ENCODE measurements at regions not wholly inside any gene's neighbourhood (a gene's known extent, or its start where the extent isn't known, plus 50 kb on each side); places are given as distances from the start of the nearest gene placed in this dataset.

DNA sequence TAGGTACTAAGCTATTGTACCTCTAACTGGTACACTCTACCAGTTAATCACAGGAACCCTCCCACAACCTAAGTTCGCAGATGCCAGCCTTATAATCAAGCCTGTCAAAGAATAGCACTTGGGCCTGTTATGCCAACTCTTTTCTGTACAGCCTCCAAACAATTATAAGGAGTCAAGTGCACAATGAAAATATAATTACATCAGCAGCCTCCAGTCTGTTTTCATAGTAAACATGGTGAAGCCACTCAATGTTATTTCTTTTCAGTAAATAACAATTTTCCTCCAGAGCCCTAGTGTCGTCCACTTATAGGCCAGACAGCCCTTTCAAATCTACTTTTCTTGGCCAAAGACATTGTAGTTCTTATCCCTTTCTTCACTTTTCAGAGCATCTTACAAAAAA, 82.7 kb upstream of the CARMIL1 start:
- no peak for DNase-seq (ENCODE audit: insufficient read length, low spot score, missing footprints)
- Histone ChIP-seq H4K20me1 (ENCODE audit: insufficient read depth, low read length) (no peaks in the 10 kb centered on the region), H3K79me2 (ENCODE audit: insufficient read depth, low read length) (no peaks in the 10 kb centered on the region), H2AFZ (ENCODE audit: low read length) (no peak overlapping the region), H3K36me3 (ENCODE audit: insufficient read depth, low read length) (no peaks in the 10 kb centered on the region), H3K4me1 (ENCODE audit: insufficient read depth, low read length) (peaks cover 33% of the 10 kb centered on the region), H3K9me3 (ENCODE audit: low read depth, low read length) (no peaks in the 10 kb centered on the region), H3K4me3 (ENCODE audit: insufficient read depth, low read length) (no peak overlapping the region), H3K4me2 (ENCODE audit: insufficient read depth, low read length) (no peak overlapping the region), H3K27ac (ENCODE audit: low read depth, low read length) (no peak overlapping the region), H3K27me3 (ENCODE audit: insufficient read depth, low read length) (no peaks in the 10 kb centered on the region)
- no peak for TF ChIP-seq CTCF (IDR thresholded peaks at IDR 0.05; ENCODE audit: extremely low read depth, low read depth, low read length)

DNA sequence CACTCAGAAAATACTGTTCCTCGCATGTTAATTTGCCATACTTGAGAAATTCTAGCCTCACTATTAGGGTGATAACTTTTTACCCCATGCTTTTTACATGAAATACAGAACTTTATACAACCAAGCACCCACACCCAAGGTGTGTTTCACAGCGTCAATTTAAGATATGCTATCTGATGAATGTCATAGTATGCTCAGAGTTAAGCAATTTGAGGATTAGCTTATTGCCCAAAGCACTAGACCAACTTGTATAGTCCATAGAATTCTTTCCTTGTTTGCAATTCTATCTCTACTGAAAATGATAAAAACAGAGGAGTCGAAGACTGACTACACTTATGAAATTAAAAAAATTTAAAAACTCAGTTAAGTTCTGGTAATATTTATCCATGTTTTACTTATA, 82.1 kb upstream of the CARMIL1 start:
- H3K36me3 ChIP-seq (ENCODE audit: insufficient read depth, low read length) = no peaks in the 10 kb centered on the region
- H2AFZ ChIP-seq (ENCODE audit: low read length) = no peak overlapping the region
- TF ChIP-seq CTCF (IDR thresholded peaks at IDR 0.05; ENCODE audit: extremely low read depth, low read depth, low read length) = no peak
- peaks cover 32% of the 10 kb centered on the region for H3K4me1 ChIP-seq (ENCODE audit: insufficient read depth, low read length)
- no peaks in the 10 kb centered on the region for H4K20me1 ChIP-seq (ENCODE audit: insufficient read depth, low read length)
- no peaks in the 10 kb centered on the region for H3K9me3 ChIP-seq (ENCODE audit: low read depth, low read length)
- no peak overlapping the region for H3K4me2 ChIP-seq (ENCODE audit: insufficient read depth, low read length)
- H3K79me2 ChIP-seq (ENCODE audit: insufficient read depth, low read length) = no peaks in the 10 kb centered on the region
- no peak overlapping the region for H3K27ac ChIP-seq (ENCODE audit: low read depth, low read length)
- no peak overlapping the region for H3K4me3 ChIP-seq (ENCODE audit: insufficient read depth, low read length)
- no peaks in the 10 kb centered on the region for H3K27me3 ChIP-seq (ENCODE audit: insufficient read depth, low read length)
- no peak for DNase-seq (ENCODE audit: insufficient read length, low spot score, missing footprints)

DNA sequence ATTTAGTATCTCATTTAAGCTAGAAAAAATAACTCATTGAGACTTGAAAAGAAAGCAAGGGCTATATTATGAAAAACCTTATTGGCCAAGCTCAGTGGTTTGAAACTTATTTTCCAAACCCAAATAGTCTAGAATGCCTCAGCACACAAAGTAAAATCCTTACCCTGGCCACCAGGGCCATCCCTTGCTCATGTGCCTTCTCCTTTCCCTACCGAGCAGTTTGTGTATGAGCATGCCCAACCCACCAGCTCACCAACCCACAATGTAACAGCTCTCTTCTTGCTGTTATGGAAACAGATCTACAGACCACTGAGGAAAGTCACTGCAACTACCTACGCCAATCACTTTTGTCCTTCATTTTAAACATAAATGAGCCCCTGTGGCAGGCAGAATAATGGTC, 79.6 kb upstream of the CARMIL1 start:
- H2AFZ ChIP-seq (ENCODE audit: low read length) = no peak overlapping the region
- H3K79me2 ChIP-seq (ENCODE audit: insufficient read depth, low read length) = no peaks in the 10 kb centered on the region
- DNase-seq (ENCODE audit: insufficient read length, low spot score, missing footprints) = no peak
- H3K4me1 ChIP-seq (ENCODE audit: insufficient read depth, low read length) = peaks cover 15% of the 10 kb centered on the region
- no peak overlapping the region for H3K4me2 ChIP-seq (ENCODE audit: insufficient read depth, low read length)
- no peak for TF ChIP-seq CTCF (IDR thresholded peaks at IDR 0.05; ENCODE audit: extremely low read depth, low read depth, low read length)
- no peaks in the 10 kb centered on the region for H4K20me1 ChIP-seq (ENCODE audit: insufficient read depth, low read length)
- H3K27me3 ChIP-seq (ENCODE audit: insufficient read depth, low read length) = no peaks in the 10 kb centered on the region
- no peaks in the 10 kb centered on the region for H3K9me3 ChIP-seq (ENCODE audit: low read depth, low read length)
- no peak overlapping the region for H3K4me3 ChIP-seq (ENCODE audit: insufficient read depth, low read length)
- H3K27ac ChIP-seq (ENCODE audit: low read depth, low read length) = no peak overlapping the region
- no peaks in the 10 kb centered on the region for H3K36me3 ChIP-seq (ENCODE audit: insufficient read depth, low read length)

DNA sequence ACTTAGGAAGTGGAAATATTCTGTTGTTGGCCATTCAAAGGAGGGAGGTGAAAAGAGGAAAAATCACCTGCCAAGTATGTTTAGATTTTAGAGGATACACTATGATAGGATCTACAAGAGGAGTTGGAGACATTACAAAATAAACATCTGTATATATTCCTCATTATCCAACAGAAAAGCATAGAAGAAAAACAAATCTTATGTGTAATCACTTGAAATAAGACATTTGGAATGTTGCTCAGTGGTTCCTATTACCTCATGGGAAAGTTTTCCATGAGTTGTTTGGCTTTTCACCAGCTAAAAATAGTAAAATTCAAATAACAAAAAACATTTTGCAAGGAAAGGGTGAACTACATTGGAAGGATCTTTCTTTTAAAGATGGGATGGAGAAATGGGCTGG, 76.7 kb upstream of the CARMIL1 start:
- H3K4me3 ChIP-seq (ENCODE audit: insufficient read depth, low read length) = no peak overlapping the region
- H3K79me2 ChIP-seq (ENCODE audit: insufficient read depth, low read length) = no peaks in the 10 kb centered on the region
- no peaks in the 10 kb centered on the region for H3K36me3 ChIP-seq (ENCODE audit: insufficient read depth, low read length)
- H4K20me1 ChIP-seq (ENCODE audit: insufficient read depth, low read length) = no peaks in the 10 kb centered on the region
- DNase-seq (ENCODE audit: insufficient read length, low spot score, missing footprints) = no peak
- H3K9me3 ChIP-seq (ENCODE audit: low read depth, low read length) = no peaks in the 10 kb centered on the region
- no peaks in the 10 kb centered on the region for H3K27me3 ChIP-seq (ENCODE audit: insufficient read depth, low read length)
- TF ChIP-seq CTCF (IDR thresholded peaks at IDR 0.05; ENCODE audit: extremely low read depth, low read depth, low read length) = no peak
- H3K4me2 ChIP-seq (ENCODE audit: insufficient read depth, low read length) = no peak overlapping the region
- H3K4me1 ChIP-seq (ENCODE audit: insufficient read depth, low read length) = peaks cover 4% of the 10 kb centered on the region
- H3K27ac ChIP-seq (ENCODE audit: low read depth, low read length) = peak overlapping the region; percentile 64
- no peak overlapping the region for H2AFZ ChIP-seq (ENCODE audit: low read length)

Data from osteoblast (primary cell).